ENCODE measurements at regions not wholly inside any gene's neighbourhood (a gene's known extent, or its start where the extent isn't known, plus 50 kb on each side); places are given as distances from the start of the nearest gene placed in this dataset.

DNA sequence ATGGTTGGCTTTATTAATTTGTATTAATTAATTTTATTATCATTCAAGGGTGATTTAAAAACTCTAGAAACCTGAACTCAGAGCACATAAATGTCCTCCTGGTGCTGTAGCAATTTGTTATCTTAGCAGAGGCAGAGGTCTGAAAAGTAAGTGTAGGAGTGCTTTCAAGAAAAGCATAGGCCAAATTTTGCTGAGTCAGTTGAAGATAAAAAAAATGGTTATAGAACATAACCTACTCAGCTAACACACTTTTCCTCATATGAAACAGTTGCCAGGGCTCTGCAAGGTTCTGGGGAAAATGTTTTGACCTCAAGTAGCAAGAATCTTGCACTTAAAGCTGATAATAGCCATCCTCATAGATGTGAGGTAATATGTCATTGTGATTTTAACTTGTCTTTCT, 53.5 kb upstream of the CHODL start:
- DNase-seq (ENCODE audit: low read depth): no peak

DNA sequence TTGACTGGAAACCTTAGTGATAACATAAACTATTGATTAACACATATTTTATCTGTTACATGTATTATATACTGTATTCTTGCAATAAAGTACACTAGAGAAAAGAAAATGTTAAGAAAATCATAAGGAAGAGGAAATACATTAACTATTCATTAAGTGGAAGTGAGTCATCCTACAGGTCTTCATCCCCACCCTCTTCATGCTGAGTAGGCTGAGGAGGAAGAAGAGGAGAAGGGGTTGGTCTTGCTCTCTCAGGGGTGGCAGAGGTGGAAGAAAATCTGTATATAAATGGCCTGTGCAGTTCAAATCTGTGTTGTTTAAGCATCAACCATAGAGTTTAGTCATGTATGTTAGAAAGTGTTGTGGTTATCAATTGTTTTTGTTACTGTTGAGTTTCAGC, 66.1 kb upstream of the CHODL start:
- DNase-seq (ENCODE audit: low read depth): no peak

GRCh38 chr21:18174370-18174769, 70.3 kb upstream of the CHODL start:
- DNase-seq (ENCODE audit: low read depth): no peak

GRCh38 chr21:18170829-18171228, 73.8 kb upstream of the CHODL start:
- DNase-seq (ENCODE audit: low read depth): no peak

- DNase-seq (ENCODE audit: low read depth): no peak
These were observed 74.4 kb upstream of the CHODL start for GRCh38 chr21:18170221-18170620.

GRCh38 chr21:18168108-18168507, 76.5 kb upstream of the CHODL start:
- DNase-seq (ENCODE audit: low read depth): no peak

DNA sequence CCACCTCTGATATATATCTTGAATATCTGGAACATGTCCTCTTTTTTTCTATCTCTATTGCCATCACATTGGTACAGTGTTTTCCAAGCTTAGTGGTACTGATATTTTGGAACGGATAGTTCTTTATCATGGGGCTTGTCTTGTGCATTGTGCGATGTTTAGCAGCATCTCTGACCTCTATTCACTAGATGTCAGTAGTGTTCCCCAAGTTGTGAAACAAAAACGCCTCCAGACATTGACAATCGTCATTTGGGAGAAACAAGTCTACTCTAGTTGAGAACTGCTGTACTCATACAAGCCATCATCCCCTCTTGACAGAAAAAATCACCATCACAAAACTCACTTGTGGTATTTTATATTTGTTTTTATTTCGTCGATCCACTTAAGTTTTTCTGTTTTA, 79.7 kb upstream of the CHODL start:
- no peak for DNase-seq (ENCODE audit: low read depth)

DNA sequence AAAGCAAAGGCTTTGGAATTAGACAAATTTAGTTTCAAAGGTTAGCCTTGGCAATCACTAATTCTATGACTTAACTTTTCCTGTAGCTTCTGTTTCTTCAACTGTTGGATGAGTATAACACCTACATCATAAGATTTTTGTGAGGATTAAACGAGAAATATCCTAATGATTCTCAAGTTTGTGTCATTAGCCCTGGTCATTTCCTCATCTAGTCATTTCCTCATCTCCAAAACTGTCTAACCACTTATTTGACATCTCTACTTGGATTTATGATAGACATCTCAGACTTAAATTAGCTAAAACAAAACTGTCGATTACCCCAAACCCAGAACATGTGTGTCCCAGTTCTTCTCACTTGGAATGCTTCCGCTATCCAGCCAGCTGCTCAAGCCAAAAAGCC, 80.2 kb upstream of the CHODL start:
- no peak for DNase-seq (ENCODE audit: low read depth)

GRCh38 chr21:18163956-18164355, 80.7 kb upstream of the CHODL start:
- no peak for DNase-seq (ENCODE audit: low read depth)

DNA sequence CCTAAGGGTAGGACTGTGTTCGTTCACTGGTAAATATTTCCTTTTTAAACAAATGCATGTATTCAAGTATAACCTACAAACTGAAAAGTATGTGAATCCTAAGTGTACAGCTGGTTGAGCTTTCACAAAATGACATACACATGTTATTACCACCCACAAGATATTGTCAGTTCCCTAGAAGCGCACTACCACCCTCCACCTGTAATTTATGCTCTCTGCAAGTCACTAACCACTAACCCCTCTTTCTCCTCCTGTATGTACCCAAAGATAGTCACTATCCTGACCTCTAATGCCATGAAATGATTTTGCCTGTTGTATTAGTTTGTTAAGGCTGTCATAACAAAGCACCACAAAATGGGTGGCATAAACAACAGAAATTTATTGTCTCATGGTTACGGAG, 82.8 kb upstream of the CHODL start:
- DNase-seq (ENCODE audit: low read depth): no peak

DNA sequence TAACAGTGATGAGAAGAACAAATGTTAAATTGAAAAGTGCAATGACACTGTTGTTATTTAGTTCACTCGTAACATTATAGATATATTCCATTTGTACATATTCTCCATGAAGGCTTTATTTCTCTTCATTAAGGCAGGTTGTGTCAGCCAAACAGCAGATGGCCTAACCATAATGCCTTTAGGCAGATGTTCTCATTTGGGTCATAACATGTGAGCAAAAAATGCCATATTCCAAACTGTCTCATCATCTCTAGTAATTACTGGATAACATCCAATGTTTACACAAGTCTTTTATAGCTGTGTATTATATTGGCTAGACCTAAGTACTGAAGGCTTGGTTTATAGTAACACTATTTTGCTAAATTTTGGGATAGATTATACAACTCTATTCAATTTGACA, 87.2 kb upstream of the CHODL start:
- DNase-seq (ENCODE audit: low read depth): no peak

- DNase-seq (ENCODE audit: low read depth): no peak
These were observed 89.0 kb upstream of the CHODL start for GRCh38 chr21:18155508-18156193.

GRCh38 chr21:18153063-18153462, 91.6 kb upstream of the CHODL start:
- no peak for DNase-seq (ENCODE audit: low read depth)

DNA sequence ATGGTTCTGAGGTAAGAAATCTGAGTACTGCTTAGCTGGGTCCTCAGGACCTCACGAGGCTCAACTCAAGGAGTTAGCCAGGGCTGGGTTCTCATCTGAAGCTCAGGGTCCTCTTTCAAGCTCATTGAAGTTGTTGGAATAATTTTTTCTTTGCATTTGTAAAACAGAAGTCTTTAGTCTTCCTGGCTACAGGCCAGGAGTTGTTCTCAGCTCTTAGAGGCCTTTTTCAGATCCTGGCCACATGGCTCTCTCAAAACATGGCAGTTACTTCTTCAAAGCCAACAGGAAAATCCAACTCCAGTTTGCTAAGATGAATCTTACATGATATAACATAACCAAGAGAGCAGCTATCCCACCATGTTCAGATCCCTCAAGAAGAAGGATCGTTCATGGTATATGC, 92.3 kb upstream of the CHODL start:
- DNase-seq (ENCODE audit: low read depth): no peak

DNA sequence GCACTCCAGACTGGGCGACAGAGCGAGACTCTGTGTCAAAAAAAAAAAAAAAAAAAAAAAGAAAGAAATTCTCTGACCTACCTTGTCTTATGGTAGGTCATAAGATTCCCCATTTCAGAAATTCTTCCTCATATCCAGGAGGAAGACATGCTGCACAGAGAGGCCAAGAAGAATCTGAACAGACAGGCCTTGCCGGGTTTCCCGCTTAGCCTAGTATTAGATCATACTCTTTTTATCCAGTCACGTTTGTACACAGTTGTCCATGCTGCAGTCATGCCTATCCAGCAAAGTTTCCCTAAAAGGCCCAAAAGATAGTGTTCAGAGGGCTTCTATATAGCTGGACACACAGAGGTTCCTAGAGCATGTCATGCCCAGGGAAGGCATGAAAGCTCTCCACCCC, 93.6 kb upstream of the CHODL start:
- DNase-seq (ENCODE audit: low read depth): no peak

GRCh38 chr21:18148401-18148800, 96.2 kb upstream of the CHODL start:
- DNase-seq (ENCODE audit: low read depth): no peak

DNA sequence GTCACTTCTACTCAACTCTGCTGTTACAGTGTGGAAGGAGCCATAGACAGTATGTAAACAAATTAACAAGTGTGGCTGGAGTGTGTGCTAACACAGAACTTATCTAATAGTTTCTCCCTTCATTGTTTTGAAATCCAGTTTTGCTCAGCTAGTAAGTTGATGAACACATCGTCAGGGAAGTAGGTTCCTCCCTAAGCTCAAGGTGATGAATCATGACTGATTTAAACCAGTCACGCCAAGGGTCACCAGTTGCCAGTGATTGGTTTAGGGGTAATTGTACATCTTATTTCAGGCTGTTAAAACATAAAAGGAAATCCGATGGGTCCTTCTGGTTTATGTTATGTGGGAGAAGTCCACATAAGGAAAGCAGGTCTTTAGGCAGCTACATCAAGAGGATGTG, 97.0 kb upstream of the CHODL start:
- DNase-seq (ENCODE audit: low read depth): no peak

DNA sequence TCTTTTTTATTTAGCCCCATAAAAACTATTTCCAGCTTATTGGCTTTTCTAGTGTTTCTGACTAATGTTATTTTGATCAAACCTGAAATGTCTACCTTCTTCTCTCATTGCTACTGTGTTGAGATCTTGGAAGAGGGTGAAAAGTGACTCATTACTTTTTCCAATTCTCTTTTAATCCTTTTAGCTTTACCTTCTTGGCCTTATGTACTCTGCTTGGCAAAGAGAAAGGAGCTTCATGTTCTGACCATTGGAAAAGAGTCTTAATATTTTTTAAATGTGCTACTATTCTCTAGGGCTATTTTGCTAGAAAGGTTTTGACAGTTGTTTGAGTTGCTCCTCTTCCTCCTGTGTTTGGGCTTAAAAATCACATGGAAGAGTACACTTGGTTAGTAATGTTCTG, 97.8 kb upstream of the CHODL start:
- DNase-seq (ENCODE audit: low read depth): no peak

- DNase-seq (ENCODE audit: low read depth): no peak
These were observed 100.3 kb upstream of the CHODL start for GRCh38 chr21:18144339-18144738.

DNA sequence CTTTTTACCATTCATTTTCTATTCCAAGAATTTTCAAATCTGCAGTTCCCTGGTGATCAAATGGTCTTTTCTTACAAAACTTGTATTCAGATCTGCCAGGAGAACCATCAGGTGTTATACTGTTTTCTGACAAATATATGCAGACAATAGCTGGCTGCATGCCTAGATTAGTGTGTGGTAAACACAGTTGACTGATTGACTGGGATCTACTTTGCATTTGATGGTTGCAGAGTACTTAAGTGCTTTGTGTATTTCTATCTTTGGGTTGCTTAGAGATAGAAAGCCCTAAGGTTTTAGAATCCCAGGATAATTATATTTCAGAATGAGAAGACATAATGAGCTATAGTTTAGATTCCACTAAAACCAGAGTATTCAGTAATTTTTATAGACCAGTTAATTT, 102.0 kb upstream of the CHODL start:
- no peak for DNase-seq (ENCODE audit: low read depth)

DNA sequence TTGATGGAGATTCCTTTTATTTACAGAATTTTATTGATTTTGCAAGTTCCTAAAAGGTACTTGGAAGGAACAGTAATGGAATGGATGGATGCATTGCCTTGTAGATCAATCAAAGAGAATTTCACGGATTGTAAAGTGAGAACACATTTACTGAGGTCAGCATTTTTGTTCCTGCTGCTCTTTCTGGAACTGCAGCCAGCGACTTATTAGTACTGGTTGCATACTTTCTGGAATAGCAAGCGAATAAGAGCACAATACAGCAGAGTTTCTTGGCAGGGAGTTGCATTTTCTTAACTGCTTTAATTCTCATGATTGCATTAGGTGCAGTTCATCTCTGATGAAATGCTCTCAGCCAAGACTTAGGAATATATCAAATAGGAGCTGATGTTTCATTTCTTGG, 106.1 kb upstream of the CHODL start:
- no peak for DNase-seq (ENCODE audit: low read depth)

- DNase-seq (ENCODE audit: low read depth): no peak
These were observed 115.1 kb upstream of the CHODL start for GRCh38 chr21:18129526-18129925.

GRCh38 chr21:18118566-18118965, 126.1 kb upstream of the CHODL start:
- DNase-seq (ENCODE audit: low read depth): no peak

GRCh38 chr21:18117176-18117575, 127.5 kb upstream of the CHODL start:
- no peak for DNase-seq (ENCODE audit: low read depth)

- DNase-seq (ENCODE audit: low read depth): no peak
These were observed 129.8 kb upstream of the CHODL start for GRCh38 chr21:18114810-18115209.
